Endothelial cell of umbilical vein (primary cell): ENCODE measurements at regions not wholly inside any gene's neighbourhood (a gene's known extent, or its start where the extent isn't known, plus 50 kb on each side); places are given as distances from the start of the nearest gene placed in this dataset.

ENCODE experiments used
- BruUV-seq: library from RNA; stranded (reverse); fragments of 400-500 nt; replicated peaks from 2 replicates; lab custom pipeline; 2021; lab: Mats Ljungman, UMichigan
- CTCF ChIA-PET: fragments of 300-600, 350-600 bp; sonication (Branson Sonifier 250); formaldehyde crosslinking; loops from one replicate; lab custom pipeline; 2021; ENCODE audit warnings: antibody characterized with exemption, inconsistent platforms; lab: Charles Lee
- POLR2A ChIA-PET: fragments of 300-600, 350-600 bp; sonication (Branson Sonifier 250); formaldehyde crosslinking; loops from one replicate; lab custom pipeline; 2021; ENCODE audit warnings: antibody characterized with exemption, inconsistent platforms; lab: Charles Lee
- DNase-seq: peaks from one replicate; pipeline ENCODE4 v3.0.0-alpha.2; 2011; ENCODE audit warnings: low read depth, low spot score
- FAIRE-seq: peaks from 2 replicates; lab custom pipeline; 2011; peaks lifted over from hg19 to GRCh38; lab: Jason Lieb, UNC
- H2AFZ ChIP-seq: 2 replicates; pipeline ENCODE4 v1.6.0; 2012; ENCODE audit warnings: low read depth, low read length, control low read depth, inconsistent platforms
- H3K27ac ChIP-seq: 2 replicates; pipeline ENCODE4 v1.5.1; 2011; ENCODE audit warnings: low read depth, mild to moderate bottlenecking, control low read depth, low read length, moderate library complexity; ENCODE audit not compliant: insufficient read depth
- H3K27me3 ChIP-seq, 2 experiments: 2 replicates each; pipeline versions ENCODE4 v1.6.0 to v1.6.1; 2011; ENCODE audit warnings: low read length in 2 of 2, mixed read lengths in 1 of 2; ENCODE audit not compliant: control insufficient read depth in 2 of 2, insufficient read depth in 2 of 2
- H3K36me3 ChIP-seq, 2 experiments: 2 replicates in 1 of 2; 3 replicates in 1 of 2; pipeline ENCODE4 v1.5.1; 2011; ENCODE audit warnings: low read length in 2 of 2, mild to moderate bottlenecking in 1 of 2, moderate library complexity in 1 of 2; ENCODE audit not compliant: control insufficient read depth in 2 of 2, insufficient read depth in 2 of 2; ENCODE audit errors: extremely low read depth in 1 of 2
- H3K4me1 ChIP-seq: 3 replicates; pipeline ENCODE4 v1.5.1; 2011; ENCODE audit warnings: mild to moderate bottlenecking, low read length; ENCODE audit not compliant: control insufficient read depth, insufficient read depth; ENCODE audit errors: extremely low read depth
- H3K4me2 ChIP-seq: 2 replicates; pipeline ENCODE4 v1.6.1; 2011; ENCODE audit warnings: low read length, control low read depth, mixed read lengths; ENCODE audit not compliant: insufficient read depth
- H3K4me3 ChIP-seq, 3 experiments: fragments of 200-600 bp in 1 of 3; sonication (generic), shearing (Covaris generic) in 1 of 3; replicated peaks in 1 of 3; 2 replicates each; pipeline ENCODE4 v1.5.1; 2011 to 2016; ENCODE audit warnings: control low read depth in 3 of 3, low read length in 3 of 3, mild to moderate bottlenecking in 2 of 3, inconsistent platforms in 1 of 3, low read depth in 1 of 3, moderate library complexity in 1 of 3; ENCODE audit not compliant: insufficient read depth in 1 of 3
- H3K79me2 ChIP-seq: 2 replicates; pipeline ENCODE4 v1.6.0; 2012; ENCODE audit warnings: low read length, inconsistent platforms; ENCODE audit not compliant: control insufficient read depth, insufficient read depth
- H3K9ac ChIP-seq: replicated peaks from 2 replicates; pipeline ENCODE3; 2011; ENCODE audit warnings: low read length, control low read depth; ENCODE audit not compliant: insufficient read depth; ENCODE audit errors: extremely low read depth
- H3K9me1 ChIP-seq: replicated peaks from 3 replicates; pipeline ENCODE4 v1.6.0; 2011; ENCODE audit warnings: mild to moderate bottlenecking, low read length; ENCODE audit not compliant: control insufficient read depth, insufficient read depth; ENCODE audit errors: extremely low read depth
- H3K9me3 ChIP-seq: replicated peaks from 2 replicates; pipeline ENCODE4 v1.5.1; 2012; ENCODE audit warnings: low read length, inconsistent platforms; ENCODE audit not compliant: control insufficient read depth, insufficient read depth
- H4K20me1 ChIP-seq: replicated peaks from 2 replicates; pipeline ENCODE3; 2011; ENCODE audit warnings: mild to moderate bottlenecking, low read length; ENCODE audit not compliant: control insufficient read depth, insufficient read depth; ENCODE audit errors: extremely low read depth
- EZH2 ChIP-seq: IDR thresholded peaks from 2 replicates; pipeline ENCODE4 v1.6.1; 2012; ENCODE audit warnings: borderline replicate concordance, low read depth, mild to moderate bottlenecking, moderate library complexity, low read length, inconsistent platforms; ENCODE audit not compliant: severe bottlenecking
- FOS ChIP-seq: IDR thresholded peaks from 2 replicates; pipeline ENCODE4 v1.6.1; 2011; ENCODE audit warnings: mild to moderate bottlenecking, low read length, moderate library complexity, borderline replicate concordance; ENCODE audit not compliant: insufficient read depth
- GATA2 ChIP-seq: IDR thresholded peaks from 2 replicates; pipeline ENCODE4 v1.7.0; 2011; ENCODE audit warnings: low read depth, mild to moderate bottlenecking, moderate library complexity, mixed read lengths, low read length; ENCODE audit not compliant: insufficient read length, insufficient read depth
- JUN ChIP-seq: IDR thresholded peaks from 2 replicates; pipeline ENCODE4 v1.6.1; 2011; ENCODE audit warnings: borderline replicate concordance, low read depth; ENCODE audit not compliant: insufficient read length, insufficient read depth
- MAX ChIP-seq: IDR thresholded peaks from 2 replicates; pipeline ENCODE4 v1.6.1; 2011; ENCODE audit not compliant: insufficient read depth, insufficient read length
- MYC ChIP-seq: IDR thresholded peaks from one replicate; pipeline ENCODE4 v1.6.1; 2011; ENCODE audit warnings: mild to moderate bottlenecking, low read depth, low read length
- POLR2A ChIP-seq: IDR thresholded peaks from 2 replicates; pipeline ENCODE4 v1.6.1; 2012; ENCODE audit warnings: low read depth, mild to moderate bottlenecking, control low read depth, low read length
- POLR2AphosphoS5 ChIP-seq: IDR thresholded peaks from 2 replicates; pipeline ENCODE4 v1.6.1; 2012; ENCODE audit warnings: low read depth, mild to moderate bottlenecking, control low read depth, low read length, moderate library complexity; ENCODE audit not compliant: insufficient read depth
- dilution Hi-C: fragments of 300-500 bp; cut with MboI; formaldehyde crosslinking; loops from one replicate; pipeline ENCODE4 v1.15.0; 2019; ENCODE audit warnings: low sequenced_read_pairs; ENCODE audit not compliant: extremely low pct_ligation_motif_present
- intact Hi-C: fragments of 100-400 bp; cut with micrococcal nuclease; formaldehyde crosslinking; loops from one replicate; pipeline ENCODE4 v1.10.0; 2022
- TF ChIP-seq, protein P1 (sequence below), 2 donors: IDR thresholded peaks; 1 replicate in 1 of 2; 2 replicates in 1 of 2; pipeline ENCODE4 v1.5.1; 2011; ENCODE audit warnings: low read length in 2 of 2, mild to moderate bottlenecking in 2 of 2, moderate library complexity in 2 of 2, control low read depth in 1 of 2, inconsistent platforms in 1 of 2, low read depth in 1 of 2; ENCODE audit not compliant: insufficient read depth in 1 of 2; ENCODE audit errors: extremely low read depth in 1 of 2

DNA sequence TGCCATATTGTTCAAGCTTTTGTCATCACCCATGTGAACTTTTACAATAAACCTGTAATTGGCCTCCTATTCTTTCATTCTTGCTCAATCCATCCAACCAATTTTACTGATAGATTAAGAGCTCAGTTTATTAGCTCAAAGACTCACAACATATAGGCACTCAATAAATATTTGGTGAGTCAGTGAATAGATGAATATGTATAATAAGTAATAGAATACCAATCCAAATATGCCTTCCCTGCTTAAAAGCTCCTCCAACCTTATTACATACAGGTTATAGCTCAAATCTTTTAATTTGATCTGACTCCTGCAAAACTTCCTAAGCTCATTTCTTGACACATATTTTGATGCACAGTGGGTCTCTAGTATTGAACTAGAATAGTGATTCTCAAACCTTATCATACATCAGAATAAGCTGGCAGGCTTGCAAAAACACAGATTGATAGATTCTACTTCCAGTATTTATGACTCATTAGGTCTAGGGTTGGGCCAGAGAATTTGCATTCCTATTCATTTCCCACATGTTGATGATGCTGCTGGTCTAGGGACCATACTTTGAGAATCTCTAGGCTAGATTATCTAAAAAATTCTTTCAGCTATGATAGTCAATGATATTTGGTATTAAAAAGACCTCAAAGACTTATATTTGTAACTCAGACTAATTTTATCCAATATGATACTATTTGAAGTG, 114.4 kb downstream of the PCTP start:
- no peaks in the 10 kb centered on the region for H3K36me3 ChIP-seq
- H3K4me2 ChIP-seq = no peak overlapping the region
- intact Hi-C loops (no loop called here), dilution Hi-C loops (no loop called here)
- no peak for FAIRE-seq
- H3K79me2 ChIP-seq = no peaks in the 10 kb centered on the region
- H2AFZ ChIP-seq = no peak overlapping the region
- no peak overlapping the region for H3K27ac ChIP-seq
- ChIA-PET CTCF (interaction anchor here (0.8 kb wide), 2 partner anchors 634 to 915 kb away, joined by 3 to 4 read pairs; no protein-coding TSS in a partner anchor), POLR2A (no interaction called here)
- H3K9me1 ChIP-seq = no peaks in the 10 kb centered on the region
- BruUV-seq = no TSS peak
- H3K9ac ChIP-seq = no peak overlapping the region
- no peak for DNase-seq
- no peaks in the 10 kb centered on the region for H3K27me3 ChIP-seq
- H3K9me3 ChIP-seq = no peaks in the 10 kb centered on the region
- no peaks in the 10 kb centered on the region for H4K20me1 ChIP-seq
- TF ChIP-seq GATA2 = no peak
- TF ChIP-seq MAX = no peak
- TF ChIP-seq FOS = no peak
- TF ChIP-seq JUN = no peak
- TF ChIP-seq, protein P1, sequence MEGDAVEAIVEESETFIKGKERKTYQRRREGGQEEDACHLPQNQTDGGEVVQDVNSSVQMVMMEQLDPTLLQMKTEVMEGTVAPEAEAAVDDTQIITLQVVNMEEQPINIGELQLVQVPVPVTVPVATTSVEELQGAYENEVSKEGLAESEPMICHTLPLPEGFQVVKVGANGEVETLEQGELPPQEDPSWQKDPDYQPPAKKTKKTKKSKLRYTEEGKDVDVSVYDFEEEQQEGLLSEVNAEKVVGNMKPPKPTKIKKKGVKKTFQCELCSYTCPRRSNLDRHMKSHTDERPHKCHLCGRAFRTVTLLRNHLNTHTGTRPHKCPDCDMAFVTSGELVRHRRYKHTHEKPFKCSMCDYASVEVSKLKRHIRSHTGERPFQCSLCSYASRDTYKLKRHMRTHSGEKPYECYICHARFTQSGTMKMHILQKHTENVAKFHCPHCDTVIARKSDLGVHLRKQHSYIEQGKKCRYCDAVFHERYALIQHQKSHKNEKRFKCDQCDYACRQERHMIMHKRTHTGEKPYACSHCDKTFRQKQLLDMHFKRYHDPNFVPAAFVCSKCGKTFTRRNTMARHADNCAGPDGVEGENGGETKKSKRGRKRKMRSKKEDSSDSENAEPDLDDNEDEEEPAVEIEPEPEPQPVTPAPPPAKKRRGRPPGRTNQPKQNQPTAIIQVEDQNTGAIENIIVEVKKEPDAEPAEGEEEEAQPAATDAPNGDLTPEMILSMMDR (IDR thresholded peaks at IDR 0.05; ENCODE audit: extremely low read depth in 1 of 2, insufficient read depth in 1 of 2, low read depth in 1 of 2, low read length in 2 of 2) = no peak
- no peak for TF ChIP-seq MYC
- no peak for TF ChIP-seq EZH2
- no peak for TF ChIP-seq POLR2AphosphoS5
- TF ChIP-seq POLR2A = no peak
- no peak overlapping the region for H3K4me3 ChIP-seq
- no peaks in the 10 kb centered on the region for H3K4me1 ChIP-seq
